ENCODE measurements at regions not wholly inside any gene's neighbourhood (a gene's known extent, or its start where the extent isn't known, plus 50 kb on each side); places are given as distances from the start of the nearest gene placed in this dataset.
"Not testable (repeated sequence)": the region's sequence is repeated elsewhere in the genome, so short reads cannot be mapped to it uniquely, and the experiment has no call there.

DNA sequence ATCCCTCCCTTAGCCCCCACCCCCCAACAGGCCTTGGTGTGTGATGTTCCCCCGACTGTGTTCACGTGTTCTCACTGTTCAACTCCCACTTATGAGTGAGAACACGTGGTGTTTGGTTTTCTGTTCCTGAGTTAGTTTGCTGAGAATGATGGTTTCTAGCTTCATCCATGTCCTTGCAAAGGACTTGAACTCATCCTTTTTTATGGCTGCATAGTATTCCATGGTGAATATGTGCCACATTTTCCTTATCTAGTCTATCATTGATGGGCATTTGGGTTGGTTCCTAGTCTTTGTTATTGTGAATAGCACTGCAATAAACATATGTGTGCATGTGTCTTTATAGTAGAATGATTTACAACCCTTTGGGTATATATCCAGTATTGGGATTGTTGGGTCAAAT lies 330.4 kb downstream of the OMA1 start:
- TF ChIP-seq POLR2A (conservative IDR thresholded peaks at IDR 0.05); KAT7 (CRISPR knock-in tag; IDR thresholded peaks at IDR 0.05; ENCODE audit: borderline replicate concordance); POLR2AphosphoS5 (IDR thresholded peaks at IDR 0.05; ENCODE audit: control insufficient read depth, insufficient read depth, low read depth, low read length): not testable (repeated sequence)
- TF ChIP-seq, protein P1, sequence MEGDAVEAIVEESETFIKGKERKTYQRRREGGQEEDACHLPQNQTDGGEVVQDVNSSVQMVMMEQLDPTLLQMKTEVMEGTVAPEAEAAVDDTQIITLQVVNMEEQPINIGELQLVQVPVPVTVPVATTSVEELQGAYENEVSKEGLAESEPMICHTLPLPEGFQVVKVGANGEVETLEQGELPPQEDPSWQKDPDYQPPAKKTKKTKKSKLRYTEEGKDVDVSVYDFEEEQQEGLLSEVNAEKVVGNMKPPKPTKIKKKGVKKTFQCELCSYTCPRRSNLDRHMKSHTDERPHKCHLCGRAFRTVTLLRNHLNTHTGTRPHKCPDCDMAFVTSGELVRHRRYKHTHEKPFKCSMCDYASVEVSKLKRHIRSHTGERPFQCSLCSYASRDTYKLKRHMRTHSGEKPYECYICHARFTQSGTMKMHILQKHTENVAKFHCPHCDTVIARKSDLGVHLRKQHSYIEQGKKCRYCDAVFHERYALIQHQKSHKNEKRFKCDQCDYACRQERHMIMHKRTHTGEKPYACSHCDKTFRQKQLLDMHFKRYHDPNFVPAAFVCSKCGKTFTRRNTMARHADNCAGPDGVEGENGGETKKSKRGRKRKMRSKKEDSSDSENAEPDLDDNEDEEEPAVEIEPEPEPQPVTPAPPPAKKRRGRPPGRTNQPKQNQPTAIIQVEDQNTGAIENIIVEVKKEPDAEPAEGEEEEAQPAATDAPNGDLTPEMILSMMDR (IDR thresholded peaks at IDR 0.05 in 2 of 3, conservative IDR thresholded peaks at IDR 0.05 in 1 of 3; ENCODE audit: insufficient read depth in 2 of 3, low read depth in 1 of 3, low read length in 3 of 3), result not testable (repeated sequence)

Measured in K562 (cell line).